H9 (cell line): ENCODE measurements at regions not wholly inside any gene's neighbourhood (a gene's known extent, or its start where the extent isn't known, plus 50 kb on each side); places are given as distances from the start of the nearest gene placed in this dataset.

Experiments used
- DNase-seq: peaks from one replicate; pipeline ENCODE4 v3.0.0-alpha.2; 2017
- H2AFZ ChIP-seq: one replicate; pipeline ENCODE4 v1.6.1; 2013; ENCODE audit warnings: mild to moderate bottlenecking, low read length, control low read depth, moderate library complexity
- H2AK5ac ChIP-seq: 2 replicates; pipeline ENCODE4 v1.6.1; 2013; ENCODE audit warnings: low read length, control low read depth, mixed read lengths; ENCODE audit not compliant: insufficient read length
- H2BK120ac ChIP-seq: one replicate; pipeline ENCODE4 v1.6.1; 2013; ENCODE audit warnings: low read depth, mild to moderate bottlenecking, low read length, control low read depth, inconsistent platforms; ENCODE audit not compliant: poor library complexity, severe bottlenecking
- H2BK12ac ChIP-seq: 2 replicates; pipeline ENCODE4 v1.6.1; 2013; ENCODE audit warnings: low read length, control low read depth, mixed read lengths, low read depth; ENCODE audit not compliant: insufficient read length
- H2BK15ac ChIP-seq: 2 replicates; pipeline ENCODE4 v1.6.1; 2013; ENCODE audit warnings: low read depth, low read length, control low read depth
- H2BK20ac ChIP-seq: one replicate; pipeline ENCODE4 v1.6.1; 2013; ENCODE audit warnings: low read depth, mild to moderate bottlenecking, low read length, control low read depth, inconsistent platforms; ENCODE audit not compliant: poor library complexity, severe bottlenecking
- H2BK5ac ChIP-seq: 2 replicates; pipeline ENCODE4 v1.6.1; 2013; ENCODE audit warnings: low read length, control low read depth, mixed read lengths; ENCODE audit not compliant: insufficient read length
- H3K14ac ChIP-seq: 2 replicates; pipeline ENCODE4 v1.6.1; 2013; ENCODE audit warnings: low read length, control low read depth; ENCODE audit not compliant: insufficient read depth
- H3K18ac ChIP-seq: 2 replicates; pipeline ENCODE4 v1.6.1; 2013; ENCODE audit warnings: low read depth, mild to moderate bottlenecking, mixed read lengths, low read length, control low read depth; ENCODE audit not compliant: insufficient read length
- H3K23ac ChIP-seq: 2 replicates; pipeline ENCODE4 v1.6.1; 2013; ENCODE audit warnings: low read length, control low read depth, mixed read lengths, low read depth; ENCODE audit not compliant: insufficient read length
- H3K23me2 ChIP-seq: 2 replicates; pipeline ENCODE4 v1.6.1; 2013; ENCODE audit warnings: low read depth, mild to moderate bottlenecking, mixed read lengths, low read length, control low read depth; ENCODE audit not compliant: insufficient read length, poor library complexity, severe bottlenecking
- H3K27ac ChIP-seq: 2 replicates; pipeline ENCODE4 v1.5.1; 2013; ENCODE audit warnings: low read length, control low read depth, mixed read lengths, low read depth; ENCODE audit not compliant: insufficient read length
- H3K27me3 ChIP-seq: 2 replicates; pipeline ENCODE4 v1.6.1; 2013; ENCODE audit warnings: low read length, control low read depth, inconsistent platforms; ENCODE audit not compliant: insufficient read depth
- H3K4ac ChIP-seq: 2 replicates; pipeline ENCODE4 v1.6.1; 2013; ENCODE audit warnings: low read depth, mild to moderate bottlenecking, control low read depth, inconsistent platforms, low read length, moderate library complexity
- H3K4me1 ChIP-seq: 2 replicates; pipeline ENCODE4 v1.6.1; 2013; ENCODE audit warnings: low read length, control low read depth, inconsistent platforms; ENCODE audit not compliant: insufficient read depth
- H3K4me2 ChIP-seq: 2 replicates; pipeline ENCODE4 v1.6.1; 2013; ENCODE audit warnings: low read length, control low read depth, mixed read lengths; ENCODE audit not compliant: insufficient read length, insufficient read depth
- H3K56ac ChIP-seq: 2 replicates; pipeline ENCODE4 v1.6.1; 2013; ENCODE audit warnings: low read depth, mild to moderate bottlenecking, mixed read lengths, low read length, control low read depth; ENCODE audit not compliant: insufficient read length
- H3K79me1 ChIP-seq: 2 replicates; pipeline ENCODE4 v1.6.1; 2013; ENCODE audit warnings: low read depth, mild to moderate bottlenecking, moderate library complexity, low read length, control low read depth, inconsistent platforms; ENCODE audit not compliant: insufficient read depth, poor library complexity, severe bottlenecking
- H3K79me2 ChIP-seq: 2 replicates; pipeline ENCODE4 v1.6.1; 2013; ENCODE audit warnings: low read length, control low read depth, inconsistent platforms; ENCODE audit not compliant: insufficient read depth
- H3K9ac ChIP-seq: 2 replicates; pipeline ENCODE4 v1.6.1; 2013; ENCODE audit warnings: low read length, control low read depth, mixed read lengths; ENCODE audit not compliant: insufficient read length; ENCODE audit errors: extremely low read depth
- H3K9me3 ChIP-seq: one replicate; pipeline ENCODE4 v1.6.1; 2013; ENCODE audit warnings: low read depth, low read length, inconsistent platforms; ENCODE audit not compliant: control insufficient read depth
- H3T11ph ChIP-seq: one replicate; pipeline ENCODE4 v1.6.1; 2013; ENCODE audit warnings: mild to moderate bottlenecking, low read length, control low read depth, inconsistent platforms
- H4K20me1 ChIP-seq: one replicate; pipeline ENCODE4 v1.6.1; 2013; ENCODE audit not compliant: control insufficient read depth, insufficient read length, insufficient read depth
- H4K5ac ChIP-seq: 2 replicates; pipeline ENCODE4 v1.6.1; 2013; ENCODE audit warnings: low read depth, mild to moderate bottlenecking, mixed read lengths, low read length, control low read depth; ENCODE audit not compliant: insufficient read length
- H4K8ac ChIP-seq: replicated peaks from 2 replicates; pipeline ENCODE4 v1.6.1; 2013; ENCODE audit warnings: low read length, control low read depth, mixed read lengths, low read depth; ENCODE audit not compliant: insufficient read length
- H4K91ac ChIP-seq: 2 replicates; pipeline ENCODE4 v1.6.1; 2013; ENCODE audit warnings: low read depth, mild to moderate bottlenecking, moderate library complexity, mixed read lengths, low read length, control low read depth; ENCODE audit not compliant: insufficient read length
- H3K27ac Mint-ChIP-seq, 3 experiments: 2 replicates in 2 of 3; 3 replicates in 1 of 3; pipeline ENCODE4 v1.8.0; 2020 to 2021; ENCODE audit warnings: mixed read lengths in 3 of 3, mild to moderate bottlenecking in 1 of 3, moderate library complexity in 1 of 3
- H3K27me3 Mint-ChIP-seq: 2 replicates; pipeline ENCODE4 v1.8.0; 2021; ENCODE audit warnings: low read depth, mild to moderate bottlenecking, moderate library complexity, mixed read lengths
- H3K36me3 Mint-ChIP-seq, 3 experiments: 2 replicates in 2 of 3; 3 replicates in 1 of 3; pipeline ENCODE4 v1.8.0; 2020 to 2021; ENCODE audit warnings: low read depth in 3 of 3, mixed read lengths in 3 of 3; ENCODE audit not compliant: insufficient read depth in 1 of 3
- H3K4me1 Mint-ChIP-seq, 2 experiments: 2 replicates each; pipeline ENCODE4 v1.8.0; 2020; ENCODE audit warnings: mixed read lengths in 2 of 2
- H3K4me3 Mint-ChIP-seq, 2 experiments: 2 replicates in 1 of 2; 3 replicates in 1 of 2; pipeline ENCODE4 v1.8.0; 2020 to 2021; ENCODE audit warnings: mild to moderate bottlenecking in 2 of 2, mixed read lengths in 2 of 2, moderate library complexity in 1 of 2
- H3K9me3 Mint-ChIP-seq, 2 experiments: 2 replicates in 1 of 2; 3 replicates in 1 of 2; pipeline ENCODE4 v1.8.0; 2020; ENCODE audit warnings: mild to moderate bottlenecking in 2 of 2, mixed read lengths in 2 of 2, moderate library complexity in 1 of 2
- WGBS: extraction: QIAGEN DNeasy Blood & Tissue Kit; methylation state at CpG from one replicate; pipeline ENCODE4 v1.1.7; 2013; ENCODE audit warnings: missing lambda C conversion rate, low lambda C conversion rate, mixed read lengths; ENCODE audit not compliant: insufficient read length; ENCODE audit errors: extremely low coverage; 5-methylcytosine and 5-hydroxymethylcytosine counted together
- TF ChIP-seq, protein P1 (sequence below): fragments of 200-600 bp; sonication (generic); conservative IDR thresholded peaks from 3 replicates; pipeline ENCODE4 v1.8.0; 2021; ENCODE audit warnings: antibody characterized with exemption, mild to moderate bottlenecking

DNA sequence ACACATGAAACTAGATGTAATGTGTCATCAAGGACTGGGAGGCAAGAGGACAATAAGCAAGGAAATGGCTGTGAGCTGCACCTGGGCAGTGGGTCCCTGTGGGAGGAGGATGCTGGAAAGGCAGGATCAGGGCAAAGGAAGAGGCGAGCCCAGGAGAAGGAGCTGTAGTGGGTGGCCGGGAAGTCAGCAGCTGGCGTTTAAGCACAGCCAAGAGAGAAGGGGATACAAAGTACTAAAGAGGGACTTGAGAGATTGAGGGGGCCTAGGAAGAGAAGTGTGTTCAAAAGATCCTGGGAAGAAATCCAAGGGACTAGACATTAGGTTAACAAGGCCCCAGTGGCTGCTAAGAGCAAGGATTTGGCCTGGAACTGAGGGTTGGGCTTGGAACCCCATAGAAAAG is 188.5 kb upstream of the SLC24A5 start:
- Histone ChIP-seq H3K56ac (no peak overlapping the region), H2BK20ac (no peak overlapping the region), H3T11ph (no peak overlapping the region), H2BK120ac (no peak overlapping the region), H4K8ac (no peak overlapping the region), H3K27ac (no peak overlapping the region), H3K18ac (no peak overlapping the region), H3K79me2 (no peaks in the 10 kb centered on the region), H3K4me1 (no peaks in the 10 kb centered on the region), H2BK5ac (no peak overlapping the region), H2AK5ac (no peak overlapping the region), H3K23ac (no peak overlapping the region), H2BK15ac (no peak overlapping the region), H2AFZ (no peak overlapping the region), H2BK12ac (no peak overlapping the region), H3K9me3 (no peaks in the 10 kb centered on the region), H3K27me3 (no peaks in the 10 kb centered on the region), H3K4me2 (no peak overlapping the region), H4K5ac (no peak overlapping the region), H4K91ac (no peak overlapping the region), H3K4ac (no peak overlapping the region), H4K20me1 (no peaks in the 10 kb centered on the region), H3K9ac (no peak overlapping the region), H3K23me2 (no peaks in the 10 kb centered on the region), H3K14ac (no peak overlapping the region), H3K79me1 (no peaks in the 10 kb centered on the region)
- Mint-ChIP-seq H3K9me3 (no peaks in the 10 kb centered on the region), H3K4me1 (peaks cover 9 to 15% of the 10 kb centered on the region in 2 experiments), H3K27ac (no peak overlapping the region), H3K4me3 (no peak overlapping the region), H3K36me3 (no peaks in the 10 kb centered on the region), H3K27me3 (no peaks in the 10 kb centered on the region)
- TF ChIP-seq, protein P1, sequence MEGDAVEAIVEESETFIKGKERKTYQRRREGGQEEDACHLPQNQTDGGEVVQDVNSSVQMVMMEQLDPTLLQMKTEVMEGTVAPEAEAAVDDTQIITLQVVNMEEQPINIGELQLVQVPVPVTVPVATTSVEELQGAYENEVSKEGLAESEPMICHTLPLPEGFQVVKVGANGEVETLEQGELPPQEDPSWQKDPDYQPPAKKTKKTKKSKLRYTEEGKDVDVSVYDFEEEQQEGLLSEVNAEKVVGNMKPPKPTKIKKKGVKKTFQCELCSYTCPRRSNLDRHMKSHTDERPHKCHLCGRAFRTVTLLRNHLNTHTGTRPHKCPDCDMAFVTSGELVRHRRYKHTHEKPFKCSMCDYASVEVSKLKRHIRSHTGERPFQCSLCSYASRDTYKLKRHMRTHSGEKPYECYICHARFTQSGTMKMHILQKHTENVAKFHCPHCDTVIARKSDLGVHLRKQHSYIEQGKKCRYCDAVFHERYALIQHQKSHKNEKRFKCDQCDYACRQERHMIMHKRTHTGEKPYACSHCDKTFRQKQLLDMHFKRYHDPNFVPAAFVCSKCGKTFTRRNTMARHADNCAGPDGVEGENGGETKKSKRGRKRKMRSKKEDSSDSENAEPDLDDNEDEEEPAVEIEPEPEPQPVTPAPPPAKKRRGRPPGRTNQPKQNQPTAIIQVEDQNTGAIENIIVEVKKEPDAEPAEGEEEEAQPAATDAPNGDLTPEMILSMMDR = no peak
- no peak for DNase-seq
- WGBS = no CpG with 5 or more reads among the region's 3 CpGs
